22Rv1 (cell line): ENCODE measurements at regions not wholly inside any gene's neighbourhood (a gene's known extent, or its start where the extent isn't known, plus 50 kb on each side); places are given as distances from the start of the nearest gene placed in this dataset.
"Not testable (repeated sequence)": the region's sequence is repeated elsewhere in the genome, so short reads cannot be mapped to it uniquely, and the experiment has no call there.

Experiments
- H3K27ac ChIP-seq: fragments of 450-650 bp; 2 replicates; pipeline ENCODE4 v1.5.1; 2017
- ZFX ChIP-seq: fragments of 450-650 bp; IDR thresholded peaks from 2 replicates; pipeline ENCODE4 v1.6.1; 2017; ENCODE audit warnings: antibody characterized with exemption, borderline replicate concordance
- TF ChIP-seq, protein P1 (sequence below): fragments of 450-650 bp; IDR thresholded peaks from 2 replicates; pipeline ENCODE4 v1.5.1; 2017; ENCODE audit warnings: mild to moderate bottlenecking

DNA sequence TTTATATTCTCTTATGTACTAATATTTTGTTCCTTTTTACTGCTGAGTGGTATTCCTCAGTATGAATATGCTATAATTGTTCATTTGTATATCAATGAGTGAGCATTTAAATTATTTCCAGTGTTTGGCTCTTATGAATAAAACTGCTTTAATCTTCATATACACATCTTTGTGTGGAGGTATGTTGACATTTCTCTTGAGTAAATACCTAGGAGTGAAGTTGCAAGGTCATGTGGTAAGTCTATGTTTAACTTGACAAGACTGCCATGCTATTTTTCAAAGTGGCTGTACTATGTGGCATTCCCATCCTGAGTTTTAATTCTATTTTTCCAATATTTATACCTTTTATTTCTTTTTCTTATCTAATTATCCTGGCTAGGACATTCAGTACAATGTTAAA is 124.2 kb downstream of the ADSS2 start:
- no peak for TF ChIP-seq ZFX
- TF ChIP-seq, protein P1, sequence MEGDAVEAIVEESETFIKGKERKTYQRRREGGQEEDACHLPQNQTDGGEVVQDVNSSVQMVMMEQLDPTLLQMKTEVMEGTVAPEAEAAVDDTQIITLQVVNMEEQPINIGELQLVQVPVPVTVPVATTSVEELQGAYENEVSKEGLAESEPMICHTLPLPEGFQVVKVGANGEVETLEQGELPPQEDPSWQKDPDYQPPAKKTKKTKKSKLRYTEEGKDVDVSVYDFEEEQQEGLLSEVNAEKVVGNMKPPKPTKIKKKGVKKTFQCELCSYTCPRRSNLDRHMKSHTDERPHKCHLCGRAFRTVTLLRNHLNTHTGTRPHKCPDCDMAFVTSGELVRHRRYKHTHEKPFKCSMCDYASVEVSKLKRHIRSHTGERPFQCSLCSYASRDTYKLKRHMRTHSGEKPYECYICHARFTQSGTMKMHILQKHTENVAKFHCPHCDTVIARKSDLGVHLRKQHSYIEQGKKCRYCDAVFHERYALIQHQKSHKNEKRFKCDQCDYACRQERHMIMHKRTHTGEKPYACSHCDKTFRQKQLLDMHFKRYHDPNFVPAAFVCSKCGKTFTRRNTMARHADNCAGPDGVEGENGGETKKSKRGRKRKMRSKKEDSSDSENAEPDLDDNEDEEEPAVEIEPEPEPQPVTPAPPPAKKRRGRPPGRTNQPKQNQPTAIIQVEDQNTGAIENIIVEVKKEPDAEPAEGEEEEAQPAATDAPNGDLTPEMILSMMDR: no peak
- no peak overlapping the region for H3K27ac ChIP-seq

DNA sequence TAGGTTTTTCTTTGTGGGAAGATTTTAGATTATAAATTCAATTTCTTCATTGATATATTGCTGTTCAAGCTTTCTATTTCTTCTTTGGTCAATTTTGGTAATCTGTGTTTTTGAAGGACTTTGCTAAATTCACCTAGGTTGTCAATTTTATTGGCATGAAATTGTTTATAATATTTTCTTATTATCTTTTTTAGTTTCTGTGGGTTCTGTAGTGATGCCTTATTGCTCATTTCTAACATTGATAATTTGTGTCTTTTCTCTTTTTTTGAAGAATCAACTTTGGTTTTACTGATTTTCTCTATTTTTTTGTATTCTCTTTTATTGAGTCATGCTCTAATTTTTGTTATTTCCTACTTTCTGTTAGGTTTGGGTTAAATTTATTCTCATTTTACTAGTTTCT is 123.2 kb downstream of the ADSS2 start:
- TF ChIP-seq ZFX: no peak
- TF ChIP-seq, protein P1: no peak

DNA sequence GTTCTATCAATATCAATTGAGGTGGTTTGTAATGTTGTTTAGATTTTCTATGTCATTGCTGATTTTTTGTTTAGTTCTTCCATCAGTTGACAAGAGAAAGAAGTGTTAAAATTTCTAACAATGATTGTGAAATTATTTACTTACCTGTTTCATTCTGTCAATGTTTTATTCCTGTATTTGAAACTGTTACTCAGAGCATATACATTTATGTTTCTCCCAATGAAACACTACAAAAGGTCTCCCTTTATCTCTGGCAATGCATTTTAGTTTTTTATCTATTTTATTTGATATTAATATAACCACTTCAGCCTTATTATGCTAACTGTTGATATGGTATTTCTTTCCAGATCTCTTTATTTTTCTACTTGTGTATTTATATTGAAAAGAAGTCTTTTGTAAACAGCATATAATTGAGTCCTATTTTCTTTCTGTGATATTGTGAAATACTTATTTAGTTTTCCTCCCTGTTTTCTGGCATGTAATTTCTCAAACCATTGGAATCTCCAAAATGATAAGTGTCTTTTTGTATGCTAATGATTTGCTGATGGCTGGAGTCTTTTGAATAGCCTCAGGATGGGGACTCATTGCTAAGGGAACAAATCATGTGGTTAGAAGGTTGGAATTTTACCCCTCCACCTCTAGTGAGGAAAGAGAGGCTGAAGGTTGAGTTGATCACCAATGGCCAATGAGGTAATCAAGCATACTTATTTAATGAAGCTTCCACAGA is 122.0 kb downstream of the ADSS2 start:
- no peak overlapping the region for H3K27ac ChIP-seq
- no peak for TF ChIP-seq ZFX
- TF ChIP-seq, protein P1: no peak

More for the DNA sequence above, 123.2 kb downstream of the ADSS2 start:
- no peak overlapping the region for H3K27ac ChIP-seq

DNA sequence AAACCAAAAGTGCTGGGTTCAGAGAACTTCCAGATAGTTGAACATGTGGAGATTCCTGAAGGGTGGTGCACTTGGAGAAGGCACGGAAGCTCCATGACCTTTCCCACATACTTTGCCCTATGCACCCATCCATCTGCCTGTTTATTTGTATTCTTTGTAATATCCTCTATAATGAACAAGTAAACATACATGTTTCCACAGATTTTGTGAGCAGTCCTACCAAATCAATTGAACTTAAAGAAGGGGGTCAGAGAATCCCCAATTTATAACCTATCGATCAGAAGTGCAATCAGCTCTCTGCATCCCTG is 121.4 kb downstream of the ADSS2 start:
- H3K27ac ChIP-seq: no peak overlapping the region
- no peak for TF ChIP-seq ZFX
- TF ChIP-seq, protein P1: no peak

DNA sequence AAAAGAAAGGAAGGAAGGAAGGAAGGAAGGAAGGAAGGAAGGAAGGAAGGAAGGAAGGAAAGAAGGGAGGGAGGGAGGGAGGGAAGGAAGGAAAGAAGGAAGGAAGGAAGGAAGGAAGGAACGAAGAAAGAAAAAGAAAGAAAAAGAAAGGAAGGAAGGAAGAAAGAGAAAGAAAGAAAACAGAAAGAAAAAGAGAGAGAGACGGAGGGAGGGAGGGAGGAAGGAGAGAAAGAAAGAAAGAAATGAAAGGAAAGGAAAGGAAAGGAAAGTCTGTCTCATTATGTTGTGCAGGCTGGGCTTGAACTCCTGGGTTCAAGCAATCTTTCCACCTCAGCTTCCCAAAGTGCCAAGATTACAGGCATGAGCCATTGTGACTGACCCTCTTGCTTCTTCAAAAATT is 118.9 kb downstream of the ADSS2 start:
- not testable (repeated sequence) for H3K27ac ChIP-seq

DNA sequence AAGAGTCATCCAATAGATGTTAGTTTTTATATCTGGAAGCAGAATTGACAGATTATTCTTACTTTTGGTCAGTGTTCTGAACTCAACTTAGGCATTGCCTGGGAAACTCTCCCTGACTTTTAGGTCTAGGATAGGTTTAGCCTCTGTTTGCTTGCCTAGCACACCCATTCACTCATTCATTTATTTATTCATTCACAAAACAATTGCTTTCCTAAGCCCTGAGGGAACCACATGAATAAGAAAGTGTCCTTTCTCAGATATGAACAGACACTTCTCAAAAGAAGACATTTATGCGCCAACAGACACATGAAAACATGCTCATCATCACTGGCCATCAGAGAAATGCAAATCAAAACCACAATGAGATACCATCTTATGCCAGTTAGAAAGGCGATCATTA is 117.4 kb downstream of the ADSS2 start:
- not testable (repeated sequence) for H3K27ac ChIP-seq

DNA sequence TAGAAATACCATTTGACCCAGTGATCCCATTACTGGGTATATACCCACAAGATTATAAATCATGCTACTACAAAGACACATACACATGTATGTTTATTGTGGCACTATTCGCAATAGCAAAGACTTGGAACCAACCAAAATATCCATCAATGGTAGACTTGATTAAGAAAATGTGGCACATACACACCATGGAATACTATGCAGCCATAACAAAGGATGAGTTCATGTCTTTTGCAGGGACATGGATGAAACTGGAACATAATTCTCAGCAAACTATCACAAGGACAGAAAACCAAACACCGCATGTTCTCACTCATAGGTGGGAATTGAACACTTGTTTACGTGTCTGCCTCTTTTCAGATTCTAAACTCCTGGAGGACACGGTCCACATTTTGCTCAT is 116.9 kb downstream of the ADSS2 start:
- H3K27ac ChIP-seq: not testable (repeated sequence)

DNA sequence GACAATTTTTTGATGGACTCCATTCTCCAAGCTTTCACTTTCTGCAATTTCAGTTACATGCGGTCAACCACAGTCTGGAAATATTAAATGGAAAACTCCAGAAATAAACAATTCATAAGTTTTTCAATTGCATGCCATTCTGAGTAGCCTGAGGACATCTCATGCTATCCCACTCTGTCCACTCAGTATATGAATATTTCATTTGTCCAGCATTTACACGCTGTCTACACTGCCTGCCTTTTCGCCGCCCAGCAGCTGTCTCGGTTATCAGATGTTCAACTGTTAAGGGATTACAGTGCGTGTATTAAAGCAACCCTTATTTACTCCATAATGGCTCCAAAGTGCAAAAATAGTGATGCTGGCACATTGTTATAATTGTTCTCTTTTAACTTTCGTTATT is 116.3 kb downstream of the ADSS2 start:
- no peak for TF ChIP-seq ZFX
- TF ChIP-seq, protein P1: no peak
- no peak overlapping the region for H3K27ac ChIP-seq

DNA sequence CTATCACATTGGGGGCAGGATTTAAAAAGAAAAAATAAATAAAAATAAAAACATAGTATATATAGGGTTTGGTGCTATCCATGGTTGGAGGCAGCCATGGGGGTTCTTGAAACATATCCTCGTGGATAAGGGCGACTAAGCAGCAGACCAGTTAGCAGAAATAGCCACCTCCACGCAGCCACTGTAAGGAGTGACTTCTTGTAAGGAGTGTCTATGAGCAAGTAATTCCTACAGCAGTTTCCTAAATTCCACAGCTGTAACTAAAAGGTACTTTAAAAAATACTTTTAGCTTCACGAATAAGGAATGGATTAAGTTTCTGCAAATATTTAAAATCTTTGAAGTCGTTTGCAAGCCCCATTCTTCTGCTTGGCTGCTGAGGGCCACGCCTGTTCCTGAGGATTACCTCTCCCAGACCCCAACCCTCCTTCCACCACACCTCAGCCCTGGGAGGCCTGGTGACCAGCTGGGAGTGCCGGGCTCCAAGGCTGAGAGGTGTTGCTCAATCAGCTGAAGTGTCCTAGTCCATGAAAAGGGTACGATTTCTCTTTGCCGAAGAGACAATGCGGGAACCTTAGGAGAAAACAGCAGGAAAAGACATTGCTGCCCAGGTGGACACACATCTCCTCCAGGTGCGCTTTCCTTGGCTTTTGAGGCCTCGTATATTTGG is 115.3 kb downstream of the ADSS2 start:
- TF ChIP-seq, protein P1: no peak
- TF ChIP-seq ZFX: no peak

More for the DNA sequence above, 115.3 kb downstream of the ADSS2 start:
- H3K27ac ChIP-seq: no peak overlapping the region
